ENCODE measurements at regions not wholly inside any gene's neighbourhood (a gene's known extent, or its start where the extent isn't known, plus 50 kb on each side); places are given as distances from the start of the nearest gene placed in this dataset.

- Histone ChIP-seq H3K36me3 (no peaks in the 10 kb centered on the region), H3K27me3 (no peaks in the 10 kb centered on the region), H3K9me3 (no peaks in the 10 kb centered on the region), H3K27ac (no peak overlapping the region), H3K4me1 (no peaks in the 10 kb centered on the region), H3K4me3 (no peak overlapping the region)
- TF ChIP-seq CTCF (IDR thresholded peaks at IDR 0.05): no peak
- intact Hi-C loops (cut with DNase I; ENCODE audit: low total_unique reads): no loop called here
- no peak for DNase-seq
Measured at GRCh38 chrX:145532176-145532780, 285.0 kb downstream of the SPANXN1 start.

- TF ChIP-seq CTCF (IDR thresholded peaks at IDR 0.05): no peak
- DNase-seq: no peak
- intact Hi-C loops (cut with DNase I; ENCODE audit: low total_unique reads): no loop called here
Measured at GRCh38 chrX:145533534-145533933, 284.1 kb upstream of the SLITRK2 start.

GRCh38 chrX:145549496-145549895, 268.1 kb upstream of the SLITRK2 start:
- no peaks in the 10 kb centered on the region for H3K27me3 ChIP-seq
- H3K9me3 ChIP-seq: no peaks in the 10 kb centered on the region
- H3K4me3 ChIP-seq: no peak overlapping the region
- H3K4me1 ChIP-seq: no peaks in the 10 kb centered on the region
- intact Hi-C loops (cut with DNase I; ENCODE audit: low total_unique reads): no loop called here
- H3K27ac ChIP-seq: no peak overlapping the region
- no peak for DNase-seq
- no peaks in the 10 kb centered on the region for H3K36me3 ChIP-seq
- no peak for TF ChIP-seq CTCF (IDR thresholded peaks at IDR 0.05)

More at GRCh38 chrX:145533534-145533933, 284.1 kb upstream of the SLITRK2 start:
- Histone ChIP-seq H3K4me1 (no peaks in the 10 kb centered on the region), H3K27ac (no peak overlapping the region), H3K36me3 (no peaks in the 10 kb centered on the region), H3K27me3 (no peaks in the 10 kb centered on the region), H3K4me3 (no peak overlapping the region), H3K9me3 (no peaks in the 10 kb centered on the region)

- Histone ChIP-seq H3K4me1 (no peaks in the 10 kb centered on the region), H3K27me3 (no peaks in the 10 kb centered on the region), H3K27ac (no peak overlapping the region), H3K36me3 (no peaks in the 10 kb centered on the region), H3K4me3 (no peak overlapping the region), H3K9me3 (no peaks in the 10 kb centered on the region)
- DNase-seq: no peak
- TF ChIP-seq CTCF (IDR thresholded peaks at IDR 0.05): no peak
- intact Hi-C loops (cut with DNase I; ENCODE audit: low total_unique reads): no loop called here
Measured at GRCh38 chrX:145552643-145553042, 265.0 kb upstream of the SLITRK2 start.

- no peak overlapping the region for H3K27ac ChIP-seq
- H3K9me3 ChIP-seq: no peaks in the 10 kb centered on the region
- intact Hi-C loops (cut with DNase I; ENCODE audit: low total_unique reads): no loop called here
- H3K4me3 ChIP-seq: no peak overlapping the region
- H3K4me1 ChIP-seq: no peaks in the 10 kb centered on the region
- no peak for DNase-seq
- no peak for TF ChIP-seq CTCF (IDR thresholded peaks at IDR 0.05)
- H3K36me3 ChIP-seq: no peaks in the 10 kb centered on the region
- H3K27me3 ChIP-seq: no peaks in the 10 kb centered on the region
Measured at GRCh38 chrX:145553702-145554101, 263.9 kb upstream of the SLITRK2 start.

GRCh38 chrX:145563159-145563558, 254.5 kb upstream of the SLITRK2 start:
- no peak for DNase-seq
- Histone ChIP-seq H3K4me3 (no peak overlapping the region), H3K27me3 (no peaks in the 10 kb centered on the region), H3K9me3 (no peaks in the 10 kb centered on the region), H3K27ac (no peak overlapping the region), H3K4me1 (no peaks in the 10 kb centered on the region), H3K36me3 (no peaks in the 10 kb centered on the region)
- intact Hi-C loops (cut with DNase I; ENCODE audit: low total_unique reads): no loop called here
- TF ChIP-seq CTCF (IDR thresholded peaks at IDR 0.05): no peak

Measured in tibial artery (tissue), 4 donors.